GM12892 (cell line): ENCODE measurements at regions not wholly inside any gene's neighbourhood (a gene's known extent, or its start where the extent isn't known, plus 50 kb on each side); places are given as distances from the start of the nearest gene placed in this dataset.

Source experiments
- POLR2A ChIP-seq: IDR thresholded peaks from 2 replicates; pipeline ENCODE4 v1.6.1; 2011; ENCODE audit warnings: low read depth, low read length, control low read depth
- POLR2AphosphoS5 ChIP-seq: IDR thresholded peaks from 2 replicates; pipeline ENCODE4 v1.6.1; 2011; ENCODE audit warnings: low read depth, low read length, control low read depth
- TAF1 ChIP-seq: IDR thresholded peaks from 2 replicates; pipeline ENCODE4 v1.6.1; 2011; ENCODE audit warnings: low read depth, mild to moderate bottlenecking, control low read depth, low read length, borderline replicate concordance

- no peak for TF ChIP-seq POLR2A
- no peak for TF ChIP-seq POLR2AphosphoS5
- TF ChIP-seq TAF1 = no peak
These were observed 867.8 kb upstream of the ADGRL4 start for GRCh38 chr1:79874289-79874688.
